Keratinocyte (primary cell): ENCODE measurements at regions not wholly inside any gene's neighbourhood (a gene's known extent, or its start where the extent isn't known, plus 50 kb on each side); places are given as distances from the start of the nearest gene placed in this dataset.

Source experiments
- DNase-seq: peaks from one replicate; pipeline ENCODE4 v3.0.0-alpha.2; 2011; ENCODE audit warnings: low read depth, missing footprints, low spot score
- FAIRE-seq: peaks from 2 replicates; lab custom pipeline; 2011; peaks lifted over from hg19 to GRCh38; lab: Jason Lieb, UNC
- H2AFZ ChIP-seq: 2 replicates; pipeline ENCODE4 v1.6.0; 2012; ENCODE audit warnings: low read length, control low read depth, inconsistent platforms; ENCODE audit not compliant: control insufficient read depth
- H3K27ac ChIP-seq: 2 replicates; pipeline ENCODE4 v1.5.1; 2011; ENCODE audit warnings: low read length; ENCODE audit not compliant: control insufficient read depth, insufficient read depth
- H3K27me3 ChIP-seq: 3 replicates; pipeline ENCODE4 v1.6.0; 2011; ENCODE audit warnings: low read length; ENCODE audit not compliant: control insufficient read depth, insufficient read depth; ENCODE audit errors: extremely low read depth
- H3K36me3 ChIP-seq, 2 experiments: 2 replicates in 1 of 2; 3 replicates in 1 of 2; pipeline ENCODE4 v1.5.1; 2011; ENCODE audit warnings: low read length in 2 of 2, mild to moderate bottlenecking in 1 of 2; ENCODE audit not compliant: control insufficient read depth in 2 of 2, insufficient read depth in 2 of 2; ENCODE audit errors: extremely low read depth in 1 of 2
- H3K4me1 ChIP-seq: 3 replicates; pipeline ENCODE4 v1.5.1; 2011; ENCODE audit warnings: low read length; ENCODE audit not compliant: control insufficient read depth, insufficient read depth; ENCODE audit errors: extremely low read depth
- H3K4me2 ChIP-seq: 3 replicates; pipeline ENCODE4 v1.6.0; 2011; ENCODE audit warnings: low read depth, low read length; ENCODE audit not compliant: control insufficient read depth, insufficient read depth; ENCODE audit errors: extremely low read depth
- H3K4me3 ChIP-seq, 3 experiments: fragments of 200-600 bp in 1 of 3; sonication (generic) in 1 of 3; 2 replicates in 2 of 3; 3 replicates in 1 of 3; pipeline ENCODE4 v1.5.1; 2011 to 2016; ENCODE audit warnings: low read length in 3 of 3, mild to moderate bottlenecking in 3 of 3, control low read depth in 2 of 3, inconsistent platforms in 1 of 3, low read depth in 1 of 3, mixed read lengths in 1 of 3, mixed run types in 1 of 3, moderate library complexity in 1 of 3; ENCODE audit not compliant: control insufficient read depth in 2 of 3, insufficient read depth in 2 of 3; ENCODE audit errors: extremely low read depth in 1 of 3
- H3K79me2 ChIP-seq: 2 replicates; pipeline ENCODE4 v1.6.0; 2012; ENCODE audit warnings: low read length; ENCODE audit not compliant: control insufficient read depth, insufficient read depth
- H3K9ac ChIP-seq: 3 replicates; pipeline ENCODE4 v1.6.0; 2011; ENCODE audit warnings: low read length; ENCODE audit not compliant: control insufficient read depth, insufficient read depth; ENCODE audit errors: extremely low read depth
- H3K9me1 ChIP-seq: 3 replicates; pipeline ENCODE4 v1.6.0; 2011; ENCODE audit warnings: low read length; ENCODE audit not compliant: control insufficient read depth, insufficient read depth; ENCODE audit errors: extremely low read depth
- H3K9me3 ChIP-seq: 2 replicates; pipeline ENCODE4 v1.5.1; 2012; ENCODE audit warnings: low read depth, low read length; ENCODE audit not compliant: control insufficient read depth
- H4K20me1 ChIP-seq: 3 replicates; pipeline ENCODE4 v1.6.0; 2011; ENCODE audit warnings: low read length; ENCODE audit not compliant: control insufficient read depth, insufficient read depth; ENCODE audit errors: extremely low read depth
- EZH2 ChIP-seq: IDR thresholded peaks from one replicate; pipeline ENCODE4 v1.6.1; 2012; ENCODE audit warnings: inconsistent platforms, mild to moderate bottlenecking, low read length, moderate library complexity
- dilution Hi-C: fragments of 300-500 bp; cut with MboI; formaldehyde crosslinking; loops from one replicate; pipeline ENCODE4 v1.7.0; 2020; ENCODE audit warnings: low sequenced_read_pairs; ENCODE audit not compliant: extremely low pct_ligation_motif_present
- TF ChIP-seq, protein P1 (sequence below), 3 experiments: IDR thresholded peaks in 1 of 3; conservative IDR thresholded peaks in 1 of 3; optimal IDR thresholded peaks in 1 of 3; 2 replicates in 2 of 3; 3 replicates in 1 of 3; pipeline versions ENCODE3 to v1.5.1; 2011; ENCODE audit warnings: low read length in 3 of 3, mild to moderate bottlenecking in 3 of 3, moderate library complexity in 2 of 3, control low read depth in 1 of 3, inconsistent platforms in 1 of 3; ENCODE audit not compliant: insufficient read depth in 2 of 3; ENCODE audit errors: extremely low read depth in 1 of 3

DNA sequence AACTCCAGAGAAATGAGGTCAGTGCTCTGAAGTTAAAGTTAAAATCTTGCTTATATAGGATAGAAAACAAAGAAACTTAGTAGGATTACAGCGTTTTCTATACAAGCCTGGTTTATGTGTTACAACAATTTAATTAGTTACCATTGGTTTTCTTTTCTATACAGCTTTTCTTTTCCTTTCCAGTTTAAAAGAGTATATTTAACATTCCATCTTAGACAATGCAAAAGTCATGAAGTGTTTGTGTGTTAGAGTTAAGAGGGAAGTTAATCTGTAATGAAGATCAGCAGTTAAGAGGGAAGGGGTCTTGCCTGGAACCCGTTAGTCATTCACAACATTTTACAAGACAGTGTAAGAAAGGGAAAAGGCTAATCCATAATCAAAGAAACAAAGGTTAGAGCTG, 338.3 kb downstream of the OTUD1 start:
- H3K27me3 ChIP-seq = no peaks in the 10 kb centered on the region
- H3K4me2 ChIP-seq = no peak overlapping the region
- H3K4me3 ChIP-seq = no peak overlapping the region
- no peak overlapping the region for H2AFZ ChIP-seq
- no peak overlapping the region for H3K27ac ChIP-seq
- no peaks in the 10 kb centered on the region for H4K20me1 ChIP-seq
- dilution Hi-C loops = no loop called here
- H3K4me1 ChIP-seq = no peaks in the 10 kb centered on the region
- H3K36me3 ChIP-seq = no peaks in the 10 kb centered on the region
- DNase-seq (no peak), FAIRE-seq (no peak)
- no peaks in the 10 kb centered on the region for H3K79me2 ChIP-seq
- H3K9ac ChIP-seq = no peak overlapping the region
- TF ChIP-seq, protein P1, sequence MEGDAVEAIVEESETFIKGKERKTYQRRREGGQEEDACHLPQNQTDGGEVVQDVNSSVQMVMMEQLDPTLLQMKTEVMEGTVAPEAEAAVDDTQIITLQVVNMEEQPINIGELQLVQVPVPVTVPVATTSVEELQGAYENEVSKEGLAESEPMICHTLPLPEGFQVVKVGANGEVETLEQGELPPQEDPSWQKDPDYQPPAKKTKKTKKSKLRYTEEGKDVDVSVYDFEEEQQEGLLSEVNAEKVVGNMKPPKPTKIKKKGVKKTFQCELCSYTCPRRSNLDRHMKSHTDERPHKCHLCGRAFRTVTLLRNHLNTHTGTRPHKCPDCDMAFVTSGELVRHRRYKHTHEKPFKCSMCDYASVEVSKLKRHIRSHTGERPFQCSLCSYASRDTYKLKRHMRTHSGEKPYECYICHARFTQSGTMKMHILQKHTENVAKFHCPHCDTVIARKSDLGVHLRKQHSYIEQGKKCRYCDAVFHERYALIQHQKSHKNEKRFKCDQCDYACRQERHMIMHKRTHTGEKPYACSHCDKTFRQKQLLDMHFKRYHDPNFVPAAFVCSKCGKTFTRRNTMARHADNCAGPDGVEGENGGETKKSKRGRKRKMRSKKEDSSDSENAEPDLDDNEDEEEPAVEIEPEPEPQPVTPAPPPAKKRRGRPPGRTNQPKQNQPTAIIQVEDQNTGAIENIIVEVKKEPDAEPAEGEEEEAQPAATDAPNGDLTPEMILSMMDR (optimal IDR thresholded peaks at IDR 0.05 in 1 of 3, IDR thresholded peaks at IDR 0.05 in 1 of 3, conservative IDR thresholded peaks at IDR 0.05 in 1 of 3; ENCODE audit: extremely low read depth in 1 of 3, insufficient read depth in 2 of 3, low read length in 3 of 3) = no peak
- TF ChIP-seq EZH2 = no peak
- no peaks in the 10 kb centered on the region for H3K9me1 ChIP-seq
- H3K9me3 ChIP-seq = no peaks in the 10 kb centered on the region

GRCh38 chr10:23779301-23779700, 340.4 kb downstream of the OTUD1 start:
- Histone ChIP-seq H3K79me2 (no peaks in the 10 kb centered on the region), H3K27ac (no peak overlapping the region), H3K9ac (no peak overlapping the region), H3K4me3 (no peak overlapping the region), H2AFZ (no peak overlapping the region), H3K9me1 (no peaks in the 10 kb centered on the region), H3K4me1 (no peaks in the 10 kb centered on the region), H3K9me3 (no peaks in the 10 kb centered on the region), H3K27me3 (no peaks in the 10 kb centered on the region), H3K36me3 (no peaks in the 10 kb centered on the region), H4K20me1 (no peaks in the 10 kb centered on the region), H3K4me2 (no peak overlapping the region)
- TF ChIP-seq, protein P1 (optimal IDR thresholded peaks at IDR 0.05 in 1 of 3, IDR thresholded peaks at IDR 0.05 in 1 of 3, conservative IDR thresholded peaks at IDR 0.05 in 1 of 3; ENCODE audit: extremely low read depth in 1 of 3, insufficient read depth in 2 of 3, low read length in 3 of 3) = no peak
- TF ChIP-seq EZH2 = no peak
- FAIRE-seq (no peak), DNase-seq (no peak)
- dilution Hi-C loops = no loop called here
